Progenitor cell of endocrine pancreas (in vitro differentiated cells): ENCODE measurements at regions not wholly inside any gene's neighbourhood (a gene's known extent, or its start where the extent isn't known, plus 50 kb on each side); places are given as distances from the start of the nearest gene placed in this dataset.
"Not testable (repeated sequence)": the region's sequence is repeated elsewhere in the genome, so short reads cannot be mapped to it uniquely, and the experiment has no call there.

Experiments used
- DNase-seq: peaks from one replicate; pipeline ENCODE4 v3.0.0; 2021; ENCODE audit warnings: low spot score; ENCODE audit not compliant: unreplicated experiment
- H3K27ac Mint-ChIP-seq: 2 replicates; pipeline ENCODE4 v1.8.0; 2021; ENCODE audit warnings: mild to moderate bottlenecking, moderate library complexity, mixed read lengths
- H3K27me3 Mint-ChIP-seq: 2 replicates; pipeline ENCODE4 v1.8.0; 2021; ENCODE audit warnings: mixed read lengths
- H3K36me3 Mint-ChIP-seq: 2 replicates; pipeline ENCODE4 v1.8.0; 2022; ENCODE audit warnings: mixed read lengths; ENCODE audit not compliant: insufficient read depth
- H3K4me1 Mint-ChIP-seq: 2 replicates; pipeline ENCODE4 v1.8.0; 2021; ENCODE audit warnings: low read depth, mixed read lengths
- H3K4me3 Mint-ChIP-seq: 2 replicates; pipeline ENCODE4 v1.8.0; 2021; ENCODE audit warnings: low read depth, mild to moderate bottlenecking, moderate library complexity, mixed read lengths
- H3K9me3 Mint-ChIP-seq: 2 replicates; pipeline ENCODE4 v1.8.0; 2021; ENCODE audit warnings: low read depth, mixed read lengths
- TF ChIP-seq, protein P1 (sequence below): fragments of 200-600 bp; sonication (generic); IDR thresholded peaks from one replicate; pipeline ENCODE4 v1.5.0; 2021; ENCODE audit warnings: antibody characterized with exemption, mild to moderate bottlenecking; ENCODE audit not compliant: unreplicated experiment

DNA sequence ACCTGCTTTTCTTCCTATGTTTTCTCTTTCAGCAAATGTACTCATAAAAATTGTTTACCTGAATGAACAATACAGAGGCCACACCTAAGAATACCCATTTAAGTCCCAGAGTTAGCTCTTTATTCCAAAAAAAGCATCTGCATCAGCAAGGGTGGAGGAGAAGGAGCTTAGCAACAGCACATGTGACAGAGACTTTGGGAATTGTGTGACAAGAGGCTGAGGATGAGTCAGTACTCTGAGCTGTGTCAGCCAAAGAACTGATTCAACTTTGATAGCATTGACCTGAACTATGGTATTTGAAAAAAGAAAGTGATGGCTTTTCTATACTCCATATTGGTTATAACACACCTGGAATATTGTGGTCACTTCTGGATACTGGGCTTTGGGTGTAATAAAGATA is 162.7 kb downstream of the ZNF648 start:
- Mint-ChIP-seq H3K36me3 (no peaks in the 10 kb centered on the region), H3K27ac (no peak overlapping the region), H3K4me1 (no peaks in the 10 kb centered on the region), H3K4me3 (no peak overlapping the region), H3K27me3 (peaks cover 3% of the 10 kb centered on the region), H3K9me3 (peaks cover under 1% of the 10 kb centered on the region)
- TF ChIP-seq, protein P1, sequence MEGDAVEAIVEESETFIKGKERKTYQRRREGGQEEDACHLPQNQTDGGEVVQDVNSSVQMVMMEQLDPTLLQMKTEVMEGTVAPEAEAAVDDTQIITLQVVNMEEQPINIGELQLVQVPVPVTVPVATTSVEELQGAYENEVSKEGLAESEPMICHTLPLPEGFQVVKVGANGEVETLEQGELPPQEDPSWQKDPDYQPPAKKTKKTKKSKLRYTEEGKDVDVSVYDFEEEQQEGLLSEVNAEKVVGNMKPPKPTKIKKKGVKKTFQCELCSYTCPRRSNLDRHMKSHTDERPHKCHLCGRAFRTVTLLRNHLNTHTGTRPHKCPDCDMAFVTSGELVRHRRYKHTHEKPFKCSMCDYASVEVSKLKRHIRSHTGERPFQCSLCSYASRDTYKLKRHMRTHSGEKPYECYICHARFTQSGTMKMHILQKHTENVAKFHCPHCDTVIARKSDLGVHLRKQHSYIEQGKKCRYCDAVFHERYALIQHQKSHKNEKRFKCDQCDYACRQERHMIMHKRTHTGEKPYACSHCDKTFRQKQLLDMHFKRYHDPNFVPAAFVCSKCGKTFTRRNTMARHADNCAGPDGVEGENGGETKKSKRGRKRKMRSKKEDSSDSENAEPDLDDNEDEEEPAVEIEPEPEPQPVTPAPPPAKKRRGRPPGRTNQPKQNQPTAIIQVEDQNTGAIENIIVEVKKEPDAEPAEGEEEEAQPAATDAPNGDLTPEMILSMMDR: no peak
- no peak for DNase-seq

DNA sequence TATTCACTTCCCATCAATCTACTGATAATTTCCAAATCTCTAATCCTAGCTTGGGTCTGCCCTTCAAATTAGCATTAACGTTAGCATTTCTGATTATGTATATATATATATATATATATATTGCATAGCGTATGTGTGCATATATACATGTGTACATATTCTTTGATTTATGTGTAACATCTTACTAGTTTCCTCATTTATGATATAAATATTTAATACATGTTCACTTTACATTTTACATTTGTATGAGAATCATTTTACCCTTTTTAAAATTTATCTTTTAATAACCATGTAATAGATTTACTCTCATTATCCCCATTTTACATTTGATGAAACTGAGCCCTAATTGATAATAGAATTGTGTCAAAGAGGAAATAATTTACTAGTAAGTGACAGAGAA is 164.7 kb downstream of the ZNF648 start:
- TF ChIP-seq, protein P1: no peak
- DNase-seq: no peak
- H3K4me3 Mint-ChIP-seq: no peak overlapping the region
- no peaks in the 10 kb centered on the region for H3K36me3 Mint-ChIP-seq
- peaks cover 3% of the 10 kb centered on the region for H3K9me3 Mint-ChIP-seq
- no peaks in the 10 kb centered on the region for H3K4me1 Mint-ChIP-seq
- H3K27ac Mint-ChIP-seq: no peak overlapping the region
- peaks cover 3% of the 10 kb centered on the region for H3K27me3 Mint-ChIP-seq

DNA sequence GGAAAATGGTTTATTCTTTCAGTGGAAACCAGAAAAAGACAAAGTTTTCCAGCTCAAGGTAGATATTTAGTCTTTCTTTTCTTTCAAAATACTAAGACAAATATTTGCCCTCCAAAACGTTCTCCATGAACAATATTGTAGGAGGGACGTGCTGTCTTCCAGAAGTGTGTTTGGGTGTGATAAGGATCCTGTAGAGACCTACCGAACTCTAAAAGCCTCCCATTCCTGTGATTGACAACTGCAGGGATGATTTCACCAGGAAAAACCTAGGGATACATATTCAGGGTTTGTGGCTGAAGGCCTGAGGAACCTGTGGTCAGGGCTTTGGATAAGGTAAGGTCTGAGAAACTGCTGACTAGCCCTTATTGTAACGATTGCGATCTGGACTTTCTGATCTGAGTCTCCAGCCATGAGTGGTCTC is 167.1 kb downstream of the ZNF648 start:
- no peak for DNase-seq
- peaks cover 9% of the 10 kb centered on the region for H3K9me3 Mint-ChIP-seq
- H3K27ac Mint-ChIP-seq: no peak overlapping the region
- TF ChIP-seq, protein P1: no peak
- peaks cover 3% of the 10 kb centered on the region for H3K27me3 Mint-ChIP-seq
- H3K36me3 Mint-ChIP-seq: no peaks in the 10 kb centered on the region
- peaks cover 1% of the 10 kb centered on the region for H3K4me1 Mint-ChIP-seq
- H3K4me3 Mint-ChIP-seq: no peak overlapping the region

DNA sequence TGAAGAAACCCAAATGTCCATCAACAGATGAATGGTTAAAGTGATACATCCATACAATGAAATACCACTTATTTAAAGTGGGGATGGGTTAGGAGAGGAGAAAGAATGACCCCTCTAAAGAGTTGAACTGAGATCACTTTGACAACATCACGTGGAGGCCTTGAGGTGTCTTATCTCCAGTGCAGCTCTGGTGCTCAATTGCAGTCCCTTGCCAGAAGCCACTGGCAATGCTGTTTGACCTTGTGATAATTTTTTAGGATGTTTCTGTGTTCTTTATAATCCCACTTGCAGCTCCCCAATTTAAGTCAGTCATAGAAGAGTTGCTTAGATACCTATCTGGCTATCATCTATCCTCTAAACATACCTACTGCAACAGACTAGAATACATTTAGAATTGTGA is 167.6 kb downstream of the ZNF648 start:
- peaks cover 9% of the 10 kb centered on the region for H3K9me3 Mint-ChIP-seq
- TF ChIP-seq, protein P1: no peak
- H3K36me3 Mint-ChIP-seq: no peaks in the 10 kb centered on the region
- no peak overlapping the region for H3K27ac Mint-ChIP-seq
- peaks cover 3% of the 10 kb centered on the region for H3K27me3 Mint-ChIP-seq
- DNase-seq: no peak
- H3K4me3 Mint-ChIP-seq: no peak overlapping the region
- peaks cover 1% of the 10 kb centered on the region for H3K4me1 Mint-ChIP-seq

DNA sequence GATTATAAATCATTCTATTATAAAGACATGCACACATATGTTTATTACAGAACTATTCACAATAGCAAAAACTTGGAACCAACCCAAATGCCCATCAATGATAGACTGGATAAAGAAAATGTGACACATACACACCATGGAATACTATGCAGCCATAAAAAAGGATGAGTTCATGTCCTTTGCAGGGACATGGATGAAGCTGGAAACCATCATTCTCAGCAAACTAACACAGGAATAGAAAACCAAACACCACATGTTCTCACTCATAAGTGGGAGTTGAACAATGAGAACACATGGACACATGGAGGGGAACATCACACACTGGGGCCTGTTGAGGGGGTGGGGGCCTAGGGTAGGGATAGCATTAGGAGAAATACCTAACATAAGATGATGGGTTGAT is 168.4 kb downstream of the ZNF648 start:
- H3K4me3 Mint-ChIP-seq, H3K27me3 Mint-ChIP-seq, H3K4me1 Mint-ChIP-seq, H3K27ac Mint-ChIP-seq, DNase-seq, H3K9me3 Mint-ChIP-seq, H3K36me3 Mint-ChIP-seq: not testable (repeated sequence)

DNA sequence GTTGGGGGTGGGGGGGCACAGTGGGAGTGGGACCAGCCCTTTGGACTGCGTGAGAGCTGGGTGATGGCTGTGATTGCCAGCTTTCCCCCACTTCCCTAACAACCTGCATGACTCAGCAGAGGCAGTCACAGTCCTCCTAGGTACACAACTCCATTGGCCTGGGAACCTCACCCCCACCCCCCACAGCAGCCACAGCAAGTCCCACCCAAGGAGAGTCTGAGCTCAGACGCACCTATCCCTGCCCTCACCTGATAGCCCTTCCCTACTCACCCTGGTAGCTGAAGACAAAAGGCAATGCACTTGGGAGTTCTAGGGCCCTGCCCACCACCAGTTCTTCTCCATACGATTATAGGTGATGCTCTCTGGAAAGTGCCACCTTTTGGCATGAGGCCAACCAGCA is 188.9 kb downstream of the ZNF648 start:
- no peak overlapping the region for H3K4me3 Mint-ChIP-seq
- H3K27me3 Mint-ChIP-seq: no peaks in the 10 kb centered on the region

More for the DNA sequence above, 188.9 kb downstream of the ZNF648 start:
- Mint-ChIP-seq H3K9me3 (peaks cover 46% of the 10 kb centered on the region), H3K4me1 (no peaks in the 10 kb centered on the region), H3K27ac (no peak overlapping the region), H3K36me3 (no peaks in the 10 kb centered on the region)
- no peak for DNase-seq
- TF ChIP-seq, protein P1: no peak
